ENCODE measurements at regions not wholly inside any gene's neighbourhood (a gene's known extent, or its start where the extent isn't known, plus 50 kb on each side); places are given as distances from the start of the nearest gene placed in this dataset.

DNA sequence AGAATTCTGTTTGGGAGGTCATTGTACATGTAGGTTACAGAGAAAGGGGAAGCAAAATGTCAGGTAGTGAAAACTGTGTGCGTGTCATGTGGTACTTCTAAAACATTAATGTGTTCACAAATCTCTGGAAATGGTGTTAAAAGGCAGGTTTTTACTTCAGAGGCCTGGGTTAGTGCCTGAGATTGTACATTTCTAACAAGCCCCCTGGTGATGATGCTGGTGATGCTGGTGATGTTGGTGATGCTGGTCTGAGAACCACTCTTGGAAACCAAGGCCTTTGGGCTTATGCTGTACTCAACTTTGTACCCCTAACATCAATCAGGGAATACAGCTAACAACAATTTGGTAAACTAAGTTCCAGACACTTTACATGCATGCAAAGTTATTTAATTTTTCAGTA is 187.1 kb downstream of the SCG2 start:
- WGBS, 2 donors, result 77 to 85% methylated on average over 1 of the region's 1 CpG
- Histone ChIP-seq H3K27ac (no peak overlapping the region), H3K4me3 (no peak overlapping the region)

GRCh38 chr2:223416815-223417610 is 185.1 kb downstream of the SCG2 start:
- Histone ChIP-seq H3K9me3 (no peaks in the 10 kb centered on the region), H3K4me3 (no peak overlapping the region), H3K27ac (no peak overlapping the region), H3K36me3 (no peaks in the 10 kb centered on the region), H3K27me3 (no peaks in the 10 kb centered on the region), H3K4me1 (no peaks in the 10 kb centered on the region)
- TF ChIP-seq EP300 (IDR thresholded peaks at IDR 0.05) (no peak), POLR2AphosphoS5 (IDR thresholded peaks at IDR 0.05) (no peak), POLR2A (IDR thresholded peaks at IDR 0.05) (no peak)
- TF ChIP-seq, protein P1, sequence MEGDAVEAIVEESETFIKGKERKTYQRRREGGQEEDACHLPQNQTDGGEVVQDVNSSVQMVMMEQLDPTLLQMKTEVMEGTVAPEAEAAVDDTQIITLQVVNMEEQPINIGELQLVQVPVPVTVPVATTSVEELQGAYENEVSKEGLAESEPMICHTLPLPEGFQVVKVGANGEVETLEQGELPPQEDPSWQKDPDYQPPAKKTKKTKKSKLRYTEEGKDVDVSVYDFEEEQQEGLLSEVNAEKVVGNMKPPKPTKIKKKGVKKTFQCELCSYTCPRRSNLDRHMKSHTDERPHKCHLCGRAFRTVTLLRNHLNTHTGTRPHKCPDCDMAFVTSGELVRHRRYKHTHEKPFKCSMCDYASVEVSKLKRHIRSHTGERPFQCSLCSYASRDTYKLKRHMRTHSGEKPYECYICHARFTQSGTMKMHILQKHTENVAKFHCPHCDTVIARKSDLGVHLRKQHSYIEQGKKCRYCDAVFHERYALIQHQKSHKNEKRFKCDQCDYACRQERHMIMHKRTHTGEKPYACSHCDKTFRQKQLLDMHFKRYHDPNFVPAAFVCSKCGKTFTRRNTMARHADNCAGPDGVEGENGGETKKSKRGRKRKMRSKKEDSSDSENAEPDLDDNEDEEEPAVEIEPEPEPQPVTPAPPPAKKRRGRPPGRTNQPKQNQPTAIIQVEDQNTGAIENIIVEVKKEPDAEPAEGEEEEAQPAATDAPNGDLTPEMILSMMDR (IDR thresholded peaks at IDR 0.05), result no peak
- DNase-seq, result no peak
- peak in 1 of 2 donors; percentile 71 for ATAC-seq (ENCODE audit: low FRiP score in 2 of 2)
- 81% methylated on average over 8 of the region's 8 CpGs for WGBS, 2 donors

More for the DNA sequence above, 187.1 kb downstream of the SCG2 start:
- TF ChIP-seq, protein P1 (IDR thresholded peaks at IDR 0.05), result no peak
- TF ChIP-seq POLR2A (IDR thresholded peaks at IDR 0.05) (no peak), EP300 (IDR thresholded peaks at IDR 0.05) (no peak), POLR2AphosphoS5 (IDR thresholded peaks at IDR 0.05) (no peak)
- ATAC-seq (ENCODE audit: low FRiP score in 2 of 2) (no peak), DNase-seq (no peak)
- Histone ChIP-seq H3K27me3 (no peaks in the 10 kb centered on the region), H3K36me3 (no peaks in the 10 kb centered on the region), H3K4me1 (no peaks in the 10 kb centered on the region), H3K9me3 (no peaks in the 10 kb centered on the region)

DNA sequence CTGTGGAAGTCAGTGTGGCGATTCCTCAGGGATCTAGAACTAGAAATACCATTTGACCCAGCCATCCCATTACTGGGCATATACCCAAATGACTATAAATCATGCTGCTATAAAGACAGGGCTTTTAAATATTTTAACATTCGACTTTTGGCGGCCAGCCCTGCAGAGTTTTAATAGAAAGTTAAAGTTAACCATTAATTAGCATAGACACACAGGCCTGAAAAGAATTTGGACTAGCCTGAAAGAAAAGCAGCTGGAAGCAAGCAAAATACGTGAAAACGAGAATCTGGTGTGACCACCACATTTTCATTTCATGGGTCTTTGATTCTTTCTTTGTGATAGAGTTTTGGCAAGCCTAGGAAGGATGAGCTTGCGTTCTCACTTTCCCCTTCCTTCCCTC is 184.0 kb downstream of the SCG2 start:
- no peak overlapping the region for H3K27ac ChIP-seq
- H3K9me3 ChIP-seq, result no peaks in the 10 kb centered on the region
- no peaks in the 10 kb centered on the region for H3K4me1 ChIP-seq
- H3K4me3 ChIP-seq, result no peak overlapping the region
- no peak for DNase-seq
- H3K36me3 ChIP-seq, result no peaks in the 10 kb centered on the region
- no peak for ATAC-seq (ENCODE audit: low FRiP score in 2 of 2)
- H3K27me3 ChIP-seq, result no peaks in the 10 kb centered on the region
- WGBS, 2 donors, result 58 to 66% methylated on average over 6 of the region's 6 CpGs
- no peak for TF ChIP-seq EP300 (IDR thresholded peaks at IDR 0.05)

- 52 to 56% methylated on average over 1 of the region's 1 CpG for WGBS, 2 donors
Measured at GRCh38 chr2:223418604-223419199, 183.5 kb downstream of the SCG2 start.

GRCh38 chr2:223420048-223420447 is 182.1 kb downstream of the SCG2 start:
- ATAC-seq (ENCODE audit: low FRiP score in 2 of 2) (no peak), DNase-seq (no peak)
- H3K4me1 ChIP-seq, result no peaks in the 10 kb centered on the region
- no peaks in the 10 kb centered on the region for H3K9me3 ChIP-seq
- no peak for TF ChIP-seq POLR2A (IDR thresholded peaks at IDR 0.05)
- TF ChIP-seq, protein P1 (IDR thresholded peaks at IDR 0.05), result no peak
- no peak for TF ChIP-seq POLR2AphosphoS5 (IDR thresholded peaks at IDR 0.05)
- TF ChIP-seq EP300 (IDR thresholded peaks at IDR 0.05), result no peak
- no peak overlapping the region for H3K27ac ChIP-seq
- WGBS, 2 donors, result 92 to 97% methylated on average over 1 of the region's 1 CpG
- H3K36me3 ChIP-seq, result no peaks in the 10 kb centered on the region
- H3K4me3 ChIP-seq, result no peak overlapping the region
- H3K27me3 ChIP-seq, result no peaks in the 10 kb centered on the region

More at GRCh38 chr2:223418604-223419199, 183.5 kb downstream of the SCG2 start:
- Histone ChIP-seq H3K4me3 (no peak overlapping the region), H3K36me3 (no peaks in the 10 kb centered on the region), H3K27me3 (no peaks in the 10 kb centered on the region), H3K9me3 (no peaks in the 10 kb centered on the region), H3K27ac (no peak overlapping the region), H3K4me1 (no peaks in the 10 kb centered on the region)
- ATAC-seq (ENCODE audit: low FRiP score in 2 of 2), result no peak
- TF ChIP-seq POLR2A (IDR thresholded peaks at IDR 0.05) (no peak), EP300 (IDR thresholded peaks at IDR 0.05) (no peak), POLR2AphosphoS5 (IDR thresholded peaks at IDR 0.05) (no peak)
- TF ChIP-seq, protein P1 (IDR thresholded peaks at IDR 0.05), result no peak
- DNase-seq, result no peak
